Spleen (tissue), 11 donors: ENCODE measurements at regions not wholly inside any gene's neighbourhood (a gene's known extent, or its start where the extent isn't known, plus 50 kb on each side); places are given as distances from the start of the nearest gene placed in this dataset.

Experiments
- DNase-seq: peaks from one replicate; pipeline ENCODE4 v3.0.0-alpha.2; 2020
- H3K27ac ChIP-seq, 8 donors: fragments of 200-600 bp; sonication (generic) in 7 of 8; 1 replicate in 4 of 8; 2 replicates in 4 of 8; pipeline versions ENCODE4 v1.5.0 to v1.8.0; 2016 to 2021; ENCODE audit warnings: inconsistent platforms in 4 of 8, mild to moderate bottlenecking in 4 of 8, moderate library complexity in 1 of 8
- H3K27me3 ChIP-seq, 7 donors: fragments of 200-600 bp; sonication (generic) in 6 of 7; replicated peaks in 1 of 7; 1 replicate in 4 of 7; 2 replicates in 3 of 7; pipeline versions ENCODE4 v1.5.0 to v1.8.0; 2016 to 2021; ENCODE audit warnings: inconsistent platforms in 3 of 7, mild to moderate bottlenecking in 1 of 7
- H3K36me3 ChIP-seq, 6 donors: fragments of 200-600 bp; sonication (generic) in 5 of 6; 1 replicate in 4 of 6; 2 replicates in 2 of 6; pipeline versions ENCODE4 v1.5.0 to v1.8.0; 2016 to 2021; ENCODE audit warnings: inconsistent platforms in 2 of 6
- H3K4me1 ChIP-seq, 6 donors: fragments of 200-600 bp; sonication (generic) in 5 of 6; 1 replicate in 3 of 6; 2 replicates in 3 of 6; pipeline versions ENCODE4 v1.5.0 to v1.8.0; 2016 to 2021; ENCODE audit warnings: inconsistent platforms in 3 of 6
- H3K4me3 ChIP-seq, 8 donors: fragments of 200-600 bp; sonication (generic) in 7 of 8; 1 replicate in 4 of 8; 2 replicates in 4 of 8; pipeline versions ENCODE4 v1.5.0 to v1.8.0; 2016 to 2021; ENCODE audit warnings: inconsistent platforms in 4 of 8, mild to moderate bottlenecking in 4 of 8, moderate library complexity in 2 of 8
- H3K9me3 ChIP-seq, 8 donors: fragments of 200-600 bp; sonication (generic) in 7 of 8; 1 replicate in 4 of 8; 2 replicates in 4 of 8; pipeline versions ENCODE4 v1.5.0 to v1.8.0; 2016 to 2021; ENCODE audit warnings: inconsistent platforms in 4 of 8
- CTCF ChIP-seq, 11 experiments: fragments of 200-600 bp in 7 of 11; fragments of 450-650 bp in 4 of 11; sonication (generic) in 4 of 11; IDR thresholded peaks in 8 of 11; conservative IDR thresholded peaks in 3 of 11; 1 replicate in 7 of 11; 2 replicates in 4 of 11; pipeline versions ENCODE4 v1.4.0 to v1.8.0; 2016 to 2021; ENCODE audit warnings: antibody characterized with exemption in 11 of 11, inconsistent platforms in 4 of 11, mild to moderate bottlenecking in 1 of 11
- POLR2A ChIP-seq, 3 donors: fragments of 450-650 bp; IDR thresholded peaks; one replicate each; pipeline ENCODE4 v1.5.1; 2017; ENCODE audit warnings: antibody characterized with exemption in 3 of 3, mild to moderate bottlenecking in 1 of 3
- POLR2AphosphoS5 ChIP-seq, 3 donors: sonication (generic); formaldehyde crosslinking; IDR thresholded peaks; one replicate each; pipeline ENCODE4 v1.5.1; 2017; ENCODE audit warnings: antibody characterized with exemption in 3 of 3
- WGBS, 5 donors: extraction: QIAGEN DNeasy Blood & Tissue Kit in 3 of 5; methylation state at CpG; one replicate each; pipeline versions ENCODE4 v1.1.5 to v1.1.7; 2013 to 2018; 5-methylcytosine and 5-hydroxymethylcytosine counted together
- intact Hi-C: fragments of 100-400 bp; cut with DNase I; formaldehyde crosslinking; loops from one replicate; pipeline ENCODE4 v1.15.0; 2023; ENCODE audit warnings: low total_unique reads
- donor health status: healthy with polysubstance abuse.
- donor health status: DM: no; HTN: no; CAD: no; lungs with moderate emphysema.
- donor health status: DM: no; HTN: no; CAD: no.
- donor health status: Bipolar disorder and iron deficiency.
- donor health status: healthy.
- donor health status: DM: no; HTN: no; CAD: no.
- donor health status: DM: yes; HTN: yes; CAD: no.

GRCh38 chr12:18823461-18823860 is 85.5 kb downstream of the CAPZA3 start:
- no peak for DNase-seq
- no peaks in the 10 kb centered on the region for H3K36me3 ChIP-seq
- H3K27ac ChIP-seq, result no peak overlapping the region
- 93 to 97% (median 96%) methylated on average over 1 of the region's 1 CpG for WGBS, 5 donors
- no peak overlapping the region for H3K4me3 ChIP-seq
- intact Hi-C loops, result no loop called here
- H3K27me3 ChIP-seq, result no peaks in the 10 kb centered on the region
- TF ChIP-seq POLR2AphosphoS5 (IDR thresholded peaks at IDR 0.05) (no peak), CTCF (IDR thresholded peaks at IDR 0.05 in 8 of 11, conservative IDR thresholded peaks at IDR 0.05 in 3 of 11) (no peak), POLR2A (IDR thresholded peaks at IDR 0.05) (no peak)
- no peaks in the 10 kb centered on the region for H3K4me1 ChIP-seq
- peaks cover 0 to 5% (median 2%) of the 10 kb centered on the region in 8 donors for H3K9me3 ChIP-seq

- 22 to 54% (median 29%) methylated on average over 11 of the region's 11 CpGs for WGBS, 5 donors
- no peaks in the 10 kb centered on the region for H3K27me3 ChIP-seq
- peaks cover 0 to 13% (median 8%) of the 10 kb centered on the region in 8 donors for H3K9me3 ChIP-seq
- no peak for DNase-seq
- TF ChIP-seq POLR2AphosphoS5 (IDR thresholded peaks at IDR 0.05) (no peak), POLR2A (IDR thresholded peaks at IDR 0.05) (no peak), CTCF (IDR thresholded peaks at IDR 0.05 in 8 of 11, conservative IDR thresholded peaks at IDR 0.05 in 3 of 11) (no peak)
- H3K36me3 ChIP-seq, result no peaks in the 10 kb centered on the region
- no peaks in the 10 kb centered on the region for H3K4me1 ChIP-seq
- intact Hi-C loops, result no loop called here
- H3K27ac ChIP-seq, result no peak overlapping the region
- no peak overlapping the region for H3K4me3 ChIP-seq
Measured at GRCh38 chr12:18824287-18824686, 86.4 kb downstream of the CAPZA3 start.

GRCh38 chr12:18825138-18825537 is 87.2 kb downstream of the CAPZA3 start:
- H3K27ac ChIP-seq, result no peak overlapping the region

GRCh38 chr12:18827913-18828312 is 90.0 kb downstream of the CAPZA3 start:
- no peak overlapping the region for H3K27ac ChIP-seq
- no peaks in the 10 kb centered on the region for H3K36me3 ChIP-seq
- DNase-seq, result no peak
- TF ChIP-seq CTCF (IDR thresholded peaks at IDR 0.05 in 8 of 11, conservative IDR thresholded peaks at IDR 0.05 in 3 of 11) (no peak), POLR2A (IDR thresholded peaks at IDR 0.05) (no peak), POLR2AphosphoS5 (IDR thresholded peaks at IDR 0.05) (no peak)
- peaks cover 0 to 19% (median 14%) of the 10 kb centered on the region in 8 donors for H3K9me3 ChIP-seq
- H3K4me3 ChIP-seq, result no peak overlapping the region
- intact Hi-C loops, result no loop called here
- no peaks in the 10 kb centered on the region for H3K4me1 ChIP-seq
- WGBS, 5 donors, result 72 to 88% (median 78%) methylated on average over 2 of the region's 2 CpGs
- no peaks in the 10 kb centered on the region for H3K27me3 ChIP-seq

More at GRCh38 chr12:18825138-18825537, 87.2 kb downstream of the CAPZA3 start:
- 73 to 91% (median 84%) methylated on average over 2 of the region's 2 CpGs for WGBS, 5 donors
- intact Hi-C loops, result no loop called here
- Histone ChIP-seq H3K27me3 (no peaks in the 10 kb centered on the region), H3K4me1 (no peaks in the 10 kb centered on the region), H3K4me3 (no peak overlapping the region), H3K36me3 (no peaks in the 10 kb centered on the region), H3K9me3 (peaks cover 0 to 19% (median 14%) of the 10 kb centered on the region in 8 donors)
- no peak for DNase-seq
- TF ChIP-seq POLR2AphosphoS5 (IDR thresholded peaks at IDR 0.05), result no peak
- TF ChIP-seq CTCF (IDR thresholded peaks at IDR 0.05 in 8 of 11, conservative IDR thresholded peaks at IDR 0.05 in 3 of 11), result no peak
- no peak for TF ChIP-seq POLR2A (IDR thresholded peaks at IDR 0.05)
